Liver (tissue), 8 donors: ENCODE measurements at regions not wholly inside any gene's neighbourhood (a gene's known extent, or its start where the extent isn't known, plus 50 kb on each side); places are given as distances from the start of the nearest gene placed in this dataset.

ENCODE experiments used
- DNase-seq: peaks from one replicate; pipeline ENCODE4 v3.0.0-alpha.2; 2017; ENCODE audit warnings: low spot score
- H3K27ac ChIP-seq, 2 donors: one replicate each; pipeline ENCODE4 v1.7.0; 2013; ENCODE audit warnings: inconsistent platforms in 2 of 2, low read length in 2 of 2, control low read depth in 1 of 2, low read depth in 1 of 2, mild to moderate bottlenecking in 1 of 2
- H3K27me3 ChIP-seq, 4 donors: one replicate each; pipeline versions ENCODE4 v1.6.1 to v1.7.0; 2013; ENCODE audit warnings: low read length in 3 of 4, inconsistent platforms in 1 of 4, mild to moderate bottlenecking in 1 of 4, moderate library complexity in 1 of 4; ENCODE audit not compliant: control insufficient read depth in 4 of 4, insufficient read depth in 4 of 4
- H3K36me3 ChIP-seq, 4 donors: one replicate each; pipeline versions ENCODE4 v1.6.1 to v1.7.0; 2013; ENCODE audit warnings: low read length in 3 of 4, mild to moderate bottlenecking in 3 of 4, low read depth in 1 of 4, moderate library complexity in 1 of 4; ENCODE audit not compliant: control insufficient read depth in 4 of 4, insufficient read depth in 3 of 4
- H3K4me1 ChIP-seq, 4 donors: one replicate each; pipeline versions ENCODE4 v1.6.1 to v1.7.0; 2013; ENCODE audit warnings: low read length in 3 of 4, mild to moderate bottlenecking in 3 of 4, moderate library complexity in 1 of 4; ENCODE audit not compliant: control insufficient read depth in 4 of 4, insufficient read depth in 4 of 4
- H3K4me3 ChIP-seq, 3 donors: one replicate each; pipeline versions ENCODE4 v1.6.1 to v1.7.0; 2013; ENCODE audit warnings: low read length in 3 of 3, control low read depth in 1 of 3, low read depth in 1 of 3, mild to moderate bottlenecking in 1 of 3
- H3K9ac ChIP-seq, 2 donors: one replicate each; pipeline ENCODE4 v1.7.0; 2013; ENCODE audit warnings: low read length in 2 of 2, mild to moderate bottlenecking in 2 of 2, moderate library complexity in 2 of 2, control low read depth in 1 of 2, low read depth in 1 of 2
- H3K9me3 ChIP-seq, 4 donors: one replicate each; pipeline versions ENCODE4 v1.6.1 to v1.7.0; 2013; ENCODE audit warnings: low read length in 3 of 4; ENCODE audit not compliant: control insufficient read depth in 4 of 4
- ATF3 ChIP-seq: IDR thresholded peaks from 2 replicates; pipeline ENCODE4 v1.6.1; 2016; ENCODE audit warnings: antibody characterized with exemption
- EGR1 ChIP-seq, 2 donors: IDR thresholded peaks; 2 replicates each; pipeline ENCODE4 v1.6.1; 2016 to 2018; ENCODE audit warnings: antibody characterized with exemption in 2 of 2, low read depth in 2 of 2
- FOXA1 ChIP-seq: IDR thresholded peaks from 2 replicates; pipeline ENCODE4 v1.6.1; 2016; ENCODE audit warnings: antibody characterized with exemption
- FOXA2 ChIP-seq: IDR thresholded peaks from 2 replicates; pipeline ENCODE4 v1.6.1; 2016; ENCODE audit warnings: antibody characterized with exemption
- GABPA ChIP-seq, 2 donors: IDR thresholded peaks in 1 of 2; conservative IDR thresholded peaks in 1 of 2; 2 replicates each; pipeline ENCODE4 v1.6.1; 2016; ENCODE audit warnings: antibody characterized with exemption in 2 of 2, mild to moderate bottlenecking in 1 of 2, moderate library complexity in 1 of 2
- HNF4A ChIP-seq, 2 donors: conservative IDR thresholded peaks; 2 replicates each; pipeline ENCODE4 v1.6.1; 2016; ENCODE audit warnings: antibody characterized with exemption in 2 of 2, mild to moderate bottlenecking in 2 of 2
- HNF4G ChIP-seq: IDR thresholded peaks from 2 replicates; pipeline ENCODE4 v1.6.1; 2016; ENCODE audit warnings: antibody characterized with exemption
- JUND ChIP-seq, 2 donors: IDR thresholded peaks; 2 replicates each; pipeline ENCODE4 v1.6.1; 2016; ENCODE audit warnings: antibody characterized with exemption in 2 of 2
- MAX ChIP-seq: IDR thresholded peaks from 2 replicates; pipeline ENCODE4 v1.6.1; 2016; ENCODE audit warnings: antibody characterized with exemption
- NR2F2 ChIP-seq: IDR thresholded peaks from 2 replicates; pipeline ENCODE4 v1.6.1; 2016; ENCODE audit warnings: antibody characterized with exemption
- RAD21 ChIP-seq, 2 donors: IDR thresholded peaks; 2 replicates each; pipeline ENCODE4 v1.6.1; 2016; ENCODE audit warnings: antibody characterized with exemption in 2 of 2, mild to moderate bottlenecking in 2 of 2
- RXRA ChIP-seq, 2 donors: IDR thresholded peaks; 2 replicates each; pipeline ENCODE4 v1.6.1; 2017 to 2018; ENCODE audit warnings: antibody characterized with exemption in 2 of 2, mild to moderate bottlenecking in 1 of 2
- SP1 ChIP-seq: IDR thresholded peaks from 2 replicates; pipeline ENCODE4 v1.6.1; 2018; ENCODE audit warnings: antibody characterized with exemption, mild to moderate bottlenecking
- TAF1 ChIP-seq: conservative IDR thresholded peaks from 2 replicates; pipeline ENCODE4 v1.6.1; 2016; ENCODE audit warnings: antibody characterized with exemption, mild to moderate bottlenecking
- YY1 ChIP-seq: IDR thresholded peaks from 2 replicates; pipeline ENCODE4 v1.6.1; 2016; ENCODE audit warnings: antibody characterized with exemption, mild to moderate bottlenecking
- WGBS: extraction: QIAGEN DNeasy Blood & Tissue Kit; methylation state at CpG from one replicate; pipeline ENCODE4 v1.1.7; 2013; 5-methylcytosine and 5-hydroxymethylcytosine counted together
- TF ChIP-seq, protein P1 (sequence below): IDR thresholded peaks from 2 replicates; pipeline ENCODE4 v1.6.1; 2016; ENCODE audit warnings: antibody characterized with exemption
- TF ChIP-seq, protein P2 (sequence below): IDR thresholded peaks from 2 replicates; pipeline ENCODE4 v1.6.1; 2016; ENCODE audit warnings: antibody characterized with exemption, mild to moderate bottlenecking
- TF ChIP-seq, protein P3 (sequence below): fragments of 150-350 bp; IDR thresholded peaks from 2 replicates; pipeline ENCODE4 v1.5.1; 2017; ENCODE audit warnings: improper control_type of control experiment, low read depth, low read length; ENCODE audit not compliant: missing input control
- donor health status: healthy.
- donor health status: healthy.
- donor health status: healthy.
- donor health status: healthy.
- donor health status: healthy.

GRCh38 chr4:116788723-116789122, 296.7 kb downstream of the TRAM1L1 start (continued):
- TF ChIP-seq ATF3 (no peak), FOXA2 (no peak), NR2F2 (no peak), GABPA (IDR thresholded peaks at IDR 0.05 in 1 of 2, conservative IDR thresholded peaks at IDR 0.05 in 1 of 2) (no peak), JUND (IDR thresholded peaks at IDR 0.05) (no peak)
- TF ChIP-seq, protein P1, sequence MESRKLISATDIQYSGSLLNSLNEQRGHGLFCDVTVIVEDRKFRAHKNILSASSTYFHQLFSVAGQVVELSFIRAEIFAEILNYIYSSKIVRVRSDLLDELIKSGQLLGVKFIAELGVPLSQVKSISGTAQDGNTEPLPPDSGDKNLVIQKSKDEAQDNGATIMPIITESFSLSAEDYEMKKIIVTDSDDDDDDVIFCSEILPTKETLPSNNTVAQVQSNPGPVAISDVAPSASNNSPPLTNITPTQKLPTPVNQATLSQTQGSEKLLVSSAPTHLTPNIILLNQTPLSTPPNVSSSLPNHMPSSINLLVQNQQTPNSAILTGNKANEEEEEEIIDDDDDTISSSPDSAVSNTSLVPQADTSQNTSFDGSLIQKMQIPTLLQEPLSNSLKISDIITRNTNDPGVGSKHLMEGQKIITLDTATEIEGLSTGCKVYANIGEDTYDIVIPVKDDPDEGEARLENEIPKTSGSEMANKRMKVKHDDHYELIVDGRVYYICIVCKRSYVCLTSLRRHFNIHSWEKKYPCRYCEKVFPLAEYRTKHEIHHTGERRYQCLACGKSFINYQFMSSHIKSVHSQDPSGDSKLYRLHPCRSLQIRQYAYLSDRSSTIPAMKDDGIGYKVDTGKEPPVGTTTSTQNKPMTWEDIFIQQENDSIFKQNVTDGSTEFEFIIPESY = no peak

DNA sequence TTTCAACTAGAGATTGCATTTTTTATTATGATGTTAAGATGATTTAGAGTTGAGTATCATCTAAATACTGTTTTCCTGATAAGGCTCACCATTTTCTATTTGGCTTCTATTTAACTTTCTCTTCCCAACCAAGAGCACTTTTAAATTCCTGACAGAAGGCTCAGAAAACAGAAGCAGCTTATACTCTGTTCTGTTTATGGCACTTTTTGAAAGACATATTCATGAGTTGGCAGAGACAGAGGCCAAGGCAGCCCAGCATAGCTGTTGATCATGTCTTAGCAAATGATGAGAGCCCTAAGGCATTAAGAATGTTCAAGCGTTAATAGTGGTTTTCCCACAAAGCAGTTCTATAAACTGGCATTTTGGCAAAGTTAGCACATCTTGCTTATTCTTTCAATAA, 330.3 kb downstream of the TRAM1L1 start:
- Histone ChIP-seq H3K9ac (no peak overlapping the region), H3K4me1 (no peaks in the 10 kb centered on the region), H3K4me3 (no peak overlapping the region), H3K36me3 (no peaks in the 10 kb centered on the region), H3K27me3 (no peaks in the 10 kb centered on the region), H3K9me3 (no peaks in the 10 kb centered on the region), H3K27ac (no peak overlapping the region)
- 88% methylated on average over 1 of the region's 1 CpG for WGBS
- no peak for TF ChIP-seq RAD21 (IDR thresholded peaks at IDR 0.05)
- no peak for TF ChIP-seq EGR1 (IDR thresholded peaks at IDR 0.05; ENCODE audit: low read depth in 2 of 2)
- TF ChIP-seq FOXA2 = no peak
- TF ChIP-seq, protein P2, sequence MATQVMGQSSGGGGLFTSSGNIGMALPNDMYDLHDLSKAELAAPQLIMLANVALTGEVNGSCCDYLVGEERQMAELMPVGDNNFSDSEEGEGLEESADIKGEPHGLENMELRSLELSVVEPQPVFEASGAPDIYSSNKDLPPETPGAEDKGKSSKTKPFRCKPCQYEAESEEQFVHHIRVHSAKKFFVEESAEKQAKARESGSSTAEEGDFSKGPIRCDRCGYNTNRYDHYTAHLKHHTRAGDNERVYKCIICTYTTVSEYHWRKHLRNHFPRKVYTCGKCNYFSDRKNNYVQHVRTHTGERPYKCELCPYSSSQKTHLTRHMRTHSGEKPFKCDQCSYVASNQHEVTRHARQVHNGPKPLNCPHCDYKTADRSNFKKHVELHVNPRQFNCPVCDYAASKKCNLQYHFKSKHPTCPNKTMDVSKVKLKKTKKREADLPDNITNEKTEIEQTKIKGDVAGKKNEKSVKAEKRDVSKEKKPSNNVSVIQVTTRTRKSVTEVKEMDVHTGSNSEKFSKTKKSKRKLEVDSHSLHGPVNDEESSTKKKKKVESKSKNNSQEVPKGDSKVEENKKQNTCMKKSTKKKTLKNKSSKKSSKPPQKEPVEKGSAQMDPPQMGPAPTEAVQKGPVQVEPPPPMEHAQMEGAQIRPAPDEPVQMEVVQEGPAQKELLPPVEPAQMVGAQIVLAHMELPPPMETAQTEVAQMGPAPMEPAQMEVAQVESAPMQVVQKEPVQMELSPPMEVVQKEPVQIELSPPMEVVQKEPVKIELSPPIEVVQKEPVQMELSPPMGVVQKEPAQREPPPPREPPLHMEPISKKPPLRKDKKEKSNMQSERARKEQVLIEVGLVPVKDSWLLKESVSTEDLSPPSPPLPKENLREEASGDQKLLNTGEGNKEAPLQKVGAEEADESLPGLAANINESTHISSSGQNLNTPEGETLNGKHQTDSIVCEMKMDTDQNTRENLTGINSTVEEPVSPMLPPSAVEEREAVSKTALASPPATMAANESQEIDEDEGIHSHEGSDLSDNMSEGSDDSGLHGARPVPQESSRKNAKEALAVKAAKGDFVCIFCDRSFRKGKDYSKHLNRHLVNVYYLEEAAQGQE = no peak
- TF ChIP-seq, protein P1 = no peak
- TF ChIP-seq HNF4A (conservative IDR thresholded peaks at IDR 0.05) = no peak
- TF ChIP-seq FOXA1 = no peak
- TF ChIP-seq NR2F2 = no peak
- TF ChIP-seq SP1 = no peak
- TF ChIP-seq GABPA (IDR thresholded peaks at IDR 0.05 in 1 of 2, conservative IDR thresholded peaks at IDR 0.05 in 1 of 2) = no peak
- no peak for TF ChIP-seq JUND (IDR thresholded peaks at IDR 0.05)
- no peak for TF ChIP-seq HNF4G
- TF ChIP-seq YY1 = no peak
- TF ChIP-seq ATF3 = no peak
- no peak for TF ChIP-seq RXRA (IDR thresholded peaks at IDR 0.05)
- no peak for TF ChIP-seq TAF1
- TF ChIP-seq, protein P3, sequence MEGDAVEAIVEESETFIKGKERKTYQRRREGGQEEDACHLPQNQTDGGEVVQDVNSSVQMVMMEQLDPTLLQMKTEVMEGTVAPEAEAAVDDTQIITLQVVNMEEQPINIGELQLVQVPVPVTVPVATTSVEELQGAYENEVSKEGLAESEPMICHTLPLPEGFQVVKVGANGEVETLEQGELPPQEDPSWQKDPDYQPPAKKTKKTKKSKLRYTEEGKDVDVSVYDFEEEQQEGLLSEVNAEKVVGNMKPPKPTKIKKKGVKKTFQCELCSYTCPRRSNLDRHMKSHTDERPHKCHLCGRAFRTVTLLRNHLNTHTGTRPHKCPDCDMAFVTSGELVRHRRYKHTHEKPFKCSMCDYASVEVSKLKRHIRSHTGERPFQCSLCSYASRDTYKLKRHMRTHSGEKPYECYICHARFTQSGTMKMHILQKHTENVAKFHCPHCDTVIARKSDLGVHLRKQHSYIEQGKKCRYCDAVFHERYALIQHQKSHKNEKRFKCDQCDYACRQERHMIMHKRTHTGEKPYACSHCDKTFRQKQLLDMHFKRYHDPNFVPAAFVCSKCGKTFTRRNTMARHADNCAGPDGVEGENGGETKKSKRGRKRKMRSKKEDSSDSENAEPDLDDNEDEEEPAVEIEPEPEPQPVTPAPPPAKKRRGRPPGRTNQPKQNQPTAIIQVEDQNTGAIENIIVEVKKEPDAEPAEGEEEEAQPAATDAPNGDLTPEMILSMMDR = no peak
- TF ChIP-seq MAX = no peak
- DNase-seq = no peak
